B cell (primary cell): ENCODE measurements at regions not wholly inside any gene's neighbourhood (a gene's known extent, or its start where the extent isn't known, plus 50 kb on each side); places are given as distances from the start of the nearest gene placed in this dataset.

ENCODE experiments used
- ATAC-seq: fragments of 200-7000 bp; cut with Tn5 transposase; one replicate; pipeline ENCODE4 v1.10.0; 2021; ENCODE audit warnings: low read depth, mild to moderate bottlenecking, moderate number of reproducible peaks, moderate library complexity
- CTCF ChIA-PET: fragments of 350-600 bp; sonication (Branson Sonifier 250); formaldehyde crosslinking; loops from one replicate; lab custom pipeline; 2021; ENCODE audit warnings: antibody characterized with exemption, inconsistent platforms; lab: Charles Lee
- POLR2A ChIA-PET: fragments of 350-600 bp; sonication (Branson Sonifier 250); formaldehyde crosslinking; loops from one replicate; lab custom pipeline; 2021; ENCODE audit warnings: antibody characterized with exemption; lab: Charles Lee
- DNase-seq: peaks from one replicate; pipeline ENCODE4 v3.0.0; 2013
- H2AFZ ChIP-seq: 2 replicates; pipeline ENCODE4 v1.6.1; 2012; ENCODE audit warnings: mild to moderate bottlenecking, low read depth, low read length; ENCODE audit not compliant: insufficient read depth, poor library complexity, severe bottlenecking
- H3K27ac ChIP-seq, 2 donors: 1 replicate in 1 of 2; 2 replicates in 1 of 2; pipeline ENCODE4 v1.5.1; 2012 to 2013; ENCODE audit warnings: low read length in 2 of 2, mild to moderate bottlenecking in 2 of 2, moderate library complexity in 1 of 2
- H3K27me3 ChIP-seq, 4 experiments: fragments of 200-600 bp in 1 of 4; sonication (generic) in 1 of 4; replicated peaks in 1 of 4; 1 replicate in 2 of 4; 2 replicates in 2 of 4; pipeline versions ENCODE4 v1.6.1 to v1.7.0; 2013 to 2016; ENCODE audit warnings: low read length in 3 of 4, mild to moderate bottlenecking in 2 of 4, mixed read lengths in 1 of 4, moderate library complexity in 1 of 4; ENCODE audit not compliant: insufficient read depth in 4 of 4, control insufficient read depth in 3 of 4; ENCODE audit errors: control extremely low read depth in 1 of 4
- H3K36me3 ChIP-seq, 2 experiments: replicated peaks in 1 of 2; 1 replicate in 1 of 2; 2 replicates in 1 of 2; pipeline versions ENCODE4 v1.6.1 to v1.7.1; 2013; ENCODE audit warnings: low read length in 1 of 2; ENCODE audit not compliant: insufficient read depth in 2 of 2, control insufficient read depth in 1 of 2; ENCODE audit errors: control extremely low read depth in 1 of 2, extremely low read depth in 1 of 2
- H3K4me1 ChIP-seq, 2 donors: fragments of 200-600 bp in 1 of 2; sonication (generic) in 1 of 2; 1 replicate in 1 of 2; 2 replicates in 1 of 2; pipeline versions ENCODE4 v1.5.1 to v1.6.1; 2013 to 2017; ENCODE audit warnings: low read length in 2 of 2; ENCODE audit not compliant: control insufficient read depth in 2 of 2, insufficient read depth in 2 of 2
- H3K4me2 ChIP-seq: replicated peaks from 2 replicates; pipeline ENCODE3; 2012; ENCODE audit warnings: mild to moderate bottlenecking, low read depth, low read length; ENCODE audit not compliant: poor library complexity, severe bottlenecking
- H3K4me3 ChIP-seq, 5 experiments: fragments of 200-600 bp in 1 of 5; sonication (generic) in 1 of 5; 1 replicate in 3 of 5; 2 replicates in 2 of 5; pipeline versions ENCODE4 v1.5.1 to v1.7.0; 2011 to 2016; ENCODE audit warnings: low read length in 4 of 5, mild to moderate bottlenecking in 4 of 5, low read depth in 2 of 5, control low read depth in 1 of 5, moderate library complexity in 1 of 5; ENCODE audit not compliant: insufficient read depth in 1 of 5; ENCODE audit errors: control extremely low read depth in 1 of 5, extremely low read depth in 1 of 5
- H3K79me2 ChIP-seq: fragments of 200-600 bp; sonication (generic); one replicate; pipeline ENCODE4 v1.6.0; 2016; ENCODE audit warnings: low read length; ENCODE audit not compliant: control insufficient read depth, insufficient read depth
- H3K9ac ChIP-seq: fragments of 200-600 bp; sonication (generic); 2 replicates; pipeline ENCODE4 v1.6.1; 2017; ENCODE audit warnings: mild to moderate bottlenecking, low read length, moderate library complexity
- H3K9me3 ChIP-seq, 3 donors: one replicate each; pipeline versions ENCODE4 v1.6.1 to v1.7.1; 2013; ENCODE audit warnings: low read length in 2 of 3; ENCODE audit not compliant: control insufficient read depth in 2 of 3, insufficient read depth in 1 of 3; ENCODE audit errors: control extremely low read depth in 1 of 3
- H4K20me1 ChIP-seq: 2 replicates; pipeline ENCODE4 v1.6.0; 2012; ENCODE audit warnings: mild to moderate bottlenecking, low read length; ENCODE audit not compliant: insufficient read depth, control insufficient read depth, poor library complexity, severe bottlenecking
- H3K27ac Mint-ChIP-seq: one replicate; pipeline ENCODE4 v1.8.0; 2021; ENCODE audit warnings: mixed read lengths
- H3K27me3 Mint-ChIP-seq: one replicate; pipeline ENCODE4 v1.8.0; 2021; ENCODE audit warnings: mixed read lengths
- H3K4me1 Mint-ChIP-seq: one replicate; pipeline ENCODE4 v1.8.0; 2021; ENCODE audit warnings: mixed read lengths
- H3K4me3 Mint-ChIP-seq: one replicate; pipeline ENCODE4 v1.8.0; 2021; ENCODE audit warnings: mixed read lengths
- H3K9me3 Mint-ChIP-seq: one replicate; pipeline ENCODE4 v1.8.0; 2022; ENCODE audit warnings: mixed read lengths; ENCODE audit not compliant: insufficient read depth
- EZH2 ChIP-seq: IDR thresholded peaks from 2 replicates; pipeline ENCODE4 v1.6.1; 2012; ENCODE audit warnings: borderline replicate concordance, low read depth, mild to moderate bottlenecking, moderate library complexity, low read length; ENCODE audit not compliant: insufficient read depth, poor library complexity, severe bottlenecking
- WGBS: methylation state at CpG from one replicate; pipeline ENCODE4 v1.1.5; 2013; ENCODE audit warnings: missing lambda C conversion rate; ENCODE audit not compliant: insufficient coverage; 5-methylcytosine and 5-hydroxymethylcytosine counted together
- intact Hi-C: fragments of 100-400 bp; cut with micrococcal nuclease; formaldehyde crosslinking; loops from one replicate; pipeline ENCODE4 v1.10.0; 2022
- TF ChIP-seq, protein P1 (sequence below): fragments of 200-600 bp; IDR thresholded peaks from one replicate; pipeline ENCODE4 v1.8.0; 2022; ENCODE audit warnings: antibody characterized with exemption, mild to moderate bottlenecking

- Mint-ChIP-seq H3K27ac (no peak overlapping the region), H3K4me1 (no peaks in the 10 kb centered on the region), H3K9me3 (peaks cover 2% of the 10 kb centered on the region), H3K4me3 (no peak overlapping the region), H3K27me3 (no peaks in the 10 kb centered on the region)
- Histone ChIP-seq H3K27ac (no peak overlapping the region), H3K27me3 (no peaks in the 10 kb centered on the region), H3K9ac (no peak overlapping the region), H3K36me3 (no peaks in the 10 kb centered on the region), H3K4me3 (no peak overlapping the region), H4K20me1 (no peaks in the 10 kb centered on the region), H3K79me2 (no peaks in the 10 kb centered on the region), H3K4me1 (no peaks in the 10 kb centered on the region), H3K4me2 (no peak overlapping the region), H2AFZ (no peak overlapping the region), H3K9me3 (no peaks in the 10 kb centered on the region)
- ChIA-PET POLR2A (no interaction called here), CTCF (no interaction called here)
- ATAC-seq: no peak
- TF ChIP-seq, protein P1, sequence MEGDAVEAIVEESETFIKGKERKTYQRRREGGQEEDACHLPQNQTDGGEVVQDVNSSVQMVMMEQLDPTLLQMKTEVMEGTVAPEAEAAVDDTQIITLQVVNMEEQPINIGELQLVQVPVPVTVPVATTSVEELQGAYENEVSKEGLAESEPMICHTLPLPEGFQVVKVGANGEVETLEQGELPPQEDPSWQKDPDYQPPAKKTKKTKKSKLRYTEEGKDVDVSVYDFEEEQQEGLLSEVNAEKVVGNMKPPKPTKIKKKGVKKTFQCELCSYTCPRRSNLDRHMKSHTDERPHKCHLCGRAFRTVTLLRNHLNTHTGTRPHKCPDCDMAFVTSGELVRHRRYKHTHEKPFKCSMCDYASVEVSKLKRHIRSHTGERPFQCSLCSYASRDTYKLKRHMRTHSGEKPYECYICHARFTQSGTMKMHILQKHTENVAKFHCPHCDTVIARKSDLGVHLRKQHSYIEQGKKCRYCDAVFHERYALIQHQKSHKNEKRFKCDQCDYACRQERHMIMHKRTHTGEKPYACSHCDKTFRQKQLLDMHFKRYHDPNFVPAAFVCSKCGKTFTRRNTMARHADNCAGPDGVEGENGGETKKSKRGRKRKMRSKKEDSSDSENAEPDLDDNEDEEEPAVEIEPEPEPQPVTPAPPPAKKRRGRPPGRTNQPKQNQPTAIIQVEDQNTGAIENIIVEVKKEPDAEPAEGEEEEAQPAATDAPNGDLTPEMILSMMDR: no peak
- no peak for TF ChIP-seq EZH2
- no CpG with 5 or more reads among the region's 2 CpGs for WGBS
- no peak for DNase-seq
- intact Hi-C loops: no loop called here
Observed at GRCh38 chr2:83784315-83784714, 674.8 kb downstream of the SUCLG1 start.

DNA sequence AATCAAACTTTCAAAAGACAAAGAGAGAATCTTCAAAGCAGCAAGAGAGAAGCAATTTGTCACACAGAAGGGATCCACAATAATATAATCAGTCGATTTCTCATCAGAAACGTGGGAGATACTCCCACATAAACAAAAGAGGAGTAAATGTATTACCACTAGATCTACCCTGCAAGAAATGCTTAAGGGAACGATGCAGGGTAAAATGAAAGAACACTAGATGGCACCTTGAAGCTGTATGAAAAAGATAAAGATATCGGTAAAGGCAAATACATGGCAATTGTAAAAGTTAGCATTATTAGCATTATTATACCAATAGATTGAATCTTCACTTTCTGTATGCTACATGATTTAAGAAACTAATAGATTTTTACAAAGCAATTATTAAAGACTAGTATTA lies 677.0 kb downstream of the SUCLG1 start:
- H3K4me1 Mint-ChIP-seq: no peaks in the 10 kb centered on the region
- no peak overlapping the region for H3K4me2 ChIP-seq
- H3K27ac ChIP-seq: no peak overlapping the region
- no peak for TF ChIP-seq EZH2
- TF ChIP-seq, protein P1: no peak
- H3K27me3 Mint-ChIP-seq: no peaks in the 10 kb centered on the region
- H3K9ac ChIP-seq: no peak overlapping the region
- DNase-seq (no peak), ATAC-seq (no peak)
- peaks cover 2% of the 10 kb centered on the region for H3K9me3 Mint-ChIP-seq
- CTCF ChIA-PET: no interaction called here
- no peaks in the 10 kb centered on the region for H3K27me3 ChIP-seq
- H2AFZ ChIP-seq: no peak overlapping the region
- POLR2A ChIA-PET: no interaction called here
- intact Hi-C loops: no loop called here
- H3K36me3 ChIP-seq: no peaks in the 10 kb centered on the region
- H3K79me2 ChIP-seq: no peaks in the 10 kb centered on the region
- no peaks in the 10 kb centered on the region for H3K9me3 ChIP-seq
- no peak overlapping the region for H3K4me3 Mint-ChIP-seq
- H4K20me1 ChIP-seq: no peaks in the 10 kb centered on the region
- H3K4me1 ChIP-seq: no peaks in the 10 kb centered on the region
- WGBS: no CpG with 5 or more reads among the region's 4 CpGs
- H3K4me3 ChIP-seq: no peak overlapping the region
- H3K27ac Mint-ChIP-seq: no peak overlapping the region
